Muscle layer of duodenum (tissue), 2 donors: ENCODE measurements at regions not wholly inside any gene's neighbourhood (a gene's known extent, or its start where the extent isn't known, plus 50 kb on each side); places are given as distances from the start of the nearest gene placed in this dataset.
"Not testable (repeated sequence)": the region's sequence is repeated elsewhere in the genome, so short reads cannot be mapped to it uniquely, and the experiment has no call there.

Experiments used
- H3K27ac ChIP-seq: one replicate; pipeline ENCODE4 v1.7.0; 2013; ENCODE audit warnings: mild to moderate bottlenecking, low read length
- H3K27me3 ChIP-seq: one replicate; pipeline ENCODE4 v1.7.0; 2013; ENCODE audit warnings: low read depth, mild to moderate bottlenecking, control low read depth, low read length
- H3K36me3 ChIP-seq, 2 donors: one replicate each; pipeline ENCODE4 v1.7.0; 2013; ENCODE audit warnings: low read length in 2 of 2, control low read depth in 1 of 2, mild to moderate bottlenecking in 1 of 2; ENCODE audit not compliant: insufficient read depth in 2 of 2, control insufficient read depth in 1 of 2
- H3K4me1 ChIP-seq, 2 donors: one replicate each; pipeline ENCODE4 v1.7.0; 2013; ENCODE audit warnings: low read length in 2 of 2, mild to moderate bottlenecking in 2 of 2, control low read depth in 1 of 2, moderate library complexity in 1 of 2; ENCODE audit not compliant: insufficient read depth in 2 of 2, control insufficient read depth in 1 of 2
- H3K4me3 ChIP-seq, 2 donors: one replicate each; pipeline ENCODE4 v1.7.0; 2013; ENCODE audit warnings: low read length in 2 of 2, low read depth in 1 of 2, mild to moderate bottlenecking in 1 of 2
- H3K9me3 ChIP-seq, 2 donors: one replicate each; pipeline ENCODE4 v1.7.0; 2013; ENCODE audit warnings: low read length in 2 of 2, control low read depth in 1 of 2, mild to moderate bottlenecking in 1 of 2; ENCODE audit not compliant: control insufficient read depth in 1 of 2
- donor health status: healthy.

DNA sequence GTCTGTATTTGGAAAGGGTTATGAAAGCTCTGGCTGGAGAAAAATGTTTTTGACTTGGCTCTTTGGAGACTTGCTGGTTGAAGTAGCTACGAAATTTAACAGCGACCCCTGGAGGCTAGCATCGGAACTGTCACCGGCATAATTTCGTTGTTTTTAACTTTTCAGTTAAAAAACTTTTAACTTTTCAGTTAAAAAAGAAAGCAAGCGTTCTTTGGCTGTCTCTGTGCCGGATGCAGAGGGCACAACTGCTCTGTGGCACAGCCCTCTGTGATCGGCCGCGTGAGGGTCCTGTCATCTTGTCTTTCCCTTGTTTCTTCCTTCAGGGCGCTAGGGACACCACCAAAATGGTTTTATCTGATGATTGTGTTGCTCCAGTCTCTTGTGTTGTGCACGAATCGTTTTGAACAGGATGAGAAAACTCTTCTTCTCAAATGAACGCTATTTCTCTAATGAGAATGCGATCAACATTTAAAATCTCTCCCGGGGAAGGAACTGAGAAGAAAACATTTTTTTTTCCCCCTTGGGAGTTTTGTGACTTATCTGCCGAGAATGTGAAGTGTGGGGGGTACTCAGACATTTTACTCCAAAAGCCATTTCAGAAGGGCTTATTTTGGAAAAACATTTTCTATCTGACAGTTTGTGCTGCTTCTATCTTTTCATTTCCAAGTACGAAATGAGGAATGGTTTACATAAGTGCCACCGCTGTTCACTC lies 57.1 kb downstream of the ADCYAP1 start:
- H3K4me1 ChIP-seq = peaks cover 0 to 5% of the 10 kb centered on the region in 2 donors
- peak overlapping the region; percentile 47 to 51 for H3K4me3 ChIP-seq
- no peaks in the 10 kb centered on the region for H3K27me3 ChIP-seq
- H3K9me3 ChIP-seq = no peaks in the 10 kb centered on the region
- H3K36me3 ChIP-seq = no peaks in the 10 kb centered on the region
- H3K27ac ChIP-seq = no peak overlapping the region

DNA sequence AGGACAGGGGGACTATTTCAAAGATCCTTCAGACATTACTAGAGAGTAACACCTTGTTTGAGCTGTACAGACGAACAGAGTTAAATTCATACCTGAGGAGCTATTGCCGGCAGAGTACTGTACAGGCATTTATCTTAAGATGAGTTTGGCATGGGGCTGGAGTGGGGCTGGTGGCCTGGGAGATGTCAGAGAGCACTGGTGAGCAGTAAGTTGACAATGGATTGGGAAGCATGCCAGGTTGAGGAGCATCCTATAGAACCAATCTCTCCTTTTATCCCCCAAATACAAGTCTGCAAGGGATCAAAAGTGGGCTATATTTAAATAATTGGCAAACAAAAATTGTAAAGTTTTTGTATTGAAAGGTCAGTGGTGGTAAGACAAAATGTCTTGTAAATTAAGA lies 58.6 kb downstream of the ADCYAP1 start:
- H3K9me3 ChIP-seq = no peaks in the 10 kb centered on the region
- no peaks in the 10 kb centered on the region for H3K36me3 ChIP-seq
- no peak overlapping the region for H3K27ac ChIP-seq
- peaks cover 0 to 5% of the 10 kb centered on the region in 2 donors for H3K4me1 ChIP-seq
- H3K27me3 ChIP-seq = no peaks in the 10 kb centered on the region
- no peak overlapping the region for H3K4me3 ChIP-seq

DNA sequence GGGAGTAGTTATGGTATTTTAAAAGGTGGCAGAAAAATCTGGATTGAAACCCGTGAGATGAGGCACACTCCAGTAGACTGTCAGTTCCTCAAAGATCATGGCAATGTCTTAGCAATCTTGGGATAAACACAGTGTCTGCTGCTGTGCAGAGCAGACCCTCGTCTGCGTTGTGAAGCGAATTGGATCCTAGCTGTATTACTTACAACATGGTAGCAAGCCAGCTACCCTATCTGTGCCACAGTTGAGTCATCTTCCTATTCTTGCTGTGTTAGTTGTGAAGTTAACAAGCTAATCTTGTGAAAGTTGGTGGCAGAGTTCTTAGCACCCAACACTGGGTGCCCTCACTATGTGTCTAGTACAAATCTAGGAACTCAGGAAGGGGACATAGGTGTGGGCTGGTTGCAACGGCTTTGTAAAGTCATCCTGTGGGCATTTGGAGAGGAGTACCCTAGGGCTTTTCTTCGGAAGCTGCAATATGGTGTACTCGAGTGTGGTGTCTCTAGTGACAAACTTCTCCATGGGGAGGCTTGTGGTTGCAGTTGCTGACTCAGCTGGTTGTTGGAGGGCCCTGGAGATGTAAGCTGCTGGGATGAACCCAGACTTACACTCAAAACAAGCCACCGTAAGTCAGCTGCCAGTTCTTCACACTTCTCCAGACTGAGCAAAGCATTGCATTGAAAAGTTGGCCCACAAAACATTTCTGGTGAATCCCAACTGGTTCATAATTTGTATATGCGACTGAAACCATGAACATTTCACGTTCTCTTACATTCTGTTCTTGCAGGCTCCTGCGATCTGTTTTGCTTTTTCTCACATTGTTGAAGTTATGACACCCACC lies 61.5 kb downstream of the ADCYAP1 start:
- Histone ChIP-seq H3K4me1 (peaks cover 0 to 5% of the 10 kb centered on the region in 2 donors), H3K4me3 (no peak overlapping the region), H3K27ac (no peak overlapping the region), H3K9me3 (no peaks in the 10 kb centered on the region), H3K36me3 (no peaks in the 10 kb centered on the region), H3K27me3 (no peaks in the 10 kb centered on the region)

- H3K9me3 ChIP-seq = no peaks in the 10 kb centered on the region
- no peak overlapping the region for H3K4me3 ChIP-seq
- H3K4me1 ChIP-seq = peaks cover 0 to under 1% of the 10 kb centered on the region in 2 donors
- no peak overlapping the region for H3K27ac ChIP-seq
- no peaks in the 10 kb centered on the region for H3K27me3 ChIP-seq
- no peaks in the 10 kb centered on the region for H3K36me3 ChIP-seq
Measured at GRCh38 chr18:966759-967576, 62.3 kb downstream of the ADCYAP1 start.

GRCh38 chr18:968910-969309 lies 64.2 kb downstream of the ADCYAP1 start:
- not testable (repeated sequence) for H3K4me1 ChIP-seq, H3K9me3 ChIP-seq, H3K27ac ChIP-seq, H3K27me3 ChIP-seq, H3K4me3 ChIP-seq, H3K36me3 ChIP-seq

GRCh38 chr18:969311-969710 lies 64.6 kb downstream of the ADCYAP1 start:
- H3K27ac ChIP-seq, H3K27me3 ChIP-seq, H3K4me3 ChIP-seq, H3K9me3 ChIP-seq, H3K36me3 ChIP-seq, H3K4me1 ChIP-seq: not testable (repeated sequence)

- H3K4me1 ChIP-seq, H3K27me3 ChIP-seq, H3K4me3 ChIP-seq, H3K27ac ChIP-seq, H3K36me3 ChIP-seq, H3K9me3 ChIP-seq: not testable (repeated sequence)
Measured at GRCh38 chr18:974606-975005, 69.9 kb downstream of the ADCYAP1 start.

DNA sequence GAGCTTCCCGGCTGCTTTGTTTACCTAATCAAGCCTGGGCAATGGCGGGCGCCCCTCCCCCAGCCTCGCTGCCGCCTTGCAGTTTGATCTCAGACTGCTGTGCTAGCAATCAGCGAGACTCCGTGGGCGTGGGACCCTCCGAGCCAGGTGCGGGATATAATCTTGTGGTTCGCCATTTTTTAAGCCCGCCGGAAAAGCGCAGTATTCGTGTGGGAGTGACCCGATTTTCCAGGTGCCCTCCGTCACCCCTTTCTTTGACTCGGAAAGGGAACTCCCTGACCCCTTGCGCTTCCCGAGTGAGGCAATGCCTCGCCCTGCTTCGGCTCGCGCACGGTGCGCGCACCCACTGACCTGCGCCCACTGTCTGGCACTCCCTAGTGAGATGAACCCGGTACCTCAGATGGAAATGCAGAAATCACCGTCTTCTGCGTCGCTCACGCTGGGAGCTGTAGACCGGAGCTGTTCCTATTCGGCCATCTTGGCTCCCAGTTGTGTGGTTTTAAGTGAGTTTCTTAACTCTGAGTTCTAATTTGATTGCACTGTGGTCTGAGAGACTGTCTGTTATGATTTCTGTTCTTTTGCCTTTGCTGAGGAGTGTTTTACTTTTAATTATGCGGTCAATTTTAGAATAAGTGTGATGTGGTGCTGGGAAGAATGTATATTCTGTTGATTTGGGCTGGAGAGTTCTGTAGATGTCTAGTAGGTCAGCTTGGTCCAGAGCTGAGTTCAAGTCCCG lies 71.9 kb downstream of the ADCYAP1 start:
- not testable (repeated sequence) for H3K4me3 ChIP-seq

GRCh38 chr18:977327-977726 lies 72.7 kb downstream of the ADCYAP1 start:
- H3K27ac ChIP-seq, H3K4me1 ChIP-seq, H3K9me3 ChIP-seq, H3K36me3 ChIP-seq, H3K4me3 ChIP-seq, H3K27me3 ChIP-seq: not testable (repeated sequence)

More for the DNA sequence above, 71.9 kb downstream of the ADCYAP1 start:
- H3K27ac ChIP-seq, H3K27me3 ChIP-seq, H3K36me3 ChIP-seq, H3K4me1 ChIP-seq, H3K9me3 ChIP-seq: not testable (repeated sequence)

GRCh38 chr18:977732-978131 lies 73.1 kb downstream of the ADCYAP1 start:
- H3K4me3 ChIP-seq, H3K36me3 ChIP-seq, H3K27ac ChIP-seq, H3K27me3 ChIP-seq, H3K4me1 ChIP-seq, H3K9me3 ChIP-seq: not testable (repeated sequence)

GRCh38 chr18:980586-980985 lies 75.9 kb downstream of the ADCYAP1 start:
- Histone ChIP-seq H3K4me3 (no peak overlapping the region), H3K4me1 (no peaks in the 10 kb centered on the region), H3K27me3 (no peaks in the 10 kb centered on the region), H3K36me3 (no peaks in the 10 kb centered on the region), H3K27ac (no peak overlapping the region), H3K9me3 (peaks cover 0 to 9% of the 10 kb centered on the region in 2 donors)
